Neural progenitor cell (in vitro differentiated cells): ENCODE measurements at regions not wholly inside any gene's neighbourhood (a gene's known extent, or its start where the extent isn't known, plus 50 kb on each side); places are given as distances from the start of the nearest gene placed in this dataset.
A peak's percentile ranks its signal among the peaks of the same experiment; 100 is the strongest.

Experiments
- DNase-seq: peaks from one replicate; pipeline ENCODE4 v3.0.0-alpha.2; 2016; ENCODE audit warnings: low spot score
- H2AFZ ChIP-seq: fragments of 200-600 bp; sonication (generic); replicated peaks from 2 replicates; pipeline ENCODE4 v1.6.1; 2016; ENCODE audit warnings: antibody characterized with exemption
- H3F3A ChIP-seq: fragments of 200-600 bp; sonication (generic); 2 replicates; pipeline ENCODE4 v1.6.1; 2016; ENCODE audit warnings: antibody characterized with exemption, low read depth
- H3K27ac ChIP-seq: fragments of 200-600 bp; sonication (generic); 2 replicates; pipeline ENCODE4 v1.5.1; 2016; ENCODE audit warnings: mild to moderate bottlenecking
- H3K27me3 ChIP-seq: fragments of 200-600 bp; sonication (generic); 2 replicates; pipeline ENCODE4 v1.6.1; 2016; ENCODE audit warnings: mild to moderate bottlenecking, moderate library complexity
- H3K36me3 ChIP-seq: fragments of 200-600 bp; sonication (generic); 2 replicates; pipeline ENCODE4 v1.5.1; 2016
- H3K4me1 ChIP-seq: fragments of 200-600 bp; sonication (generic); 2 replicates; pipeline ENCODE4 v1.6.1; 2016; ENCODE audit warnings: mixed run types
- H3K4me2 ChIP-seq: fragments of 200-600 bp; sonication (generic); 2 replicates; pipeline ENCODE4 v1.6.1; 2016
- H3K4me3 ChIP-seq: fragments of 200-600 bp; sonication (generic); 2 replicates; pipeline ENCODE4 v1.5.1; 2016
- H3K79me2 ChIP-seq: fragments of 200-600 bp; sonication (generic); 2 replicates; pipeline ENCODE4 v1.6.1; 2016; ENCODE audit warnings: low read depth
- H3K9ac ChIP-seq: fragments of 200-600 bp; sonication (generic); 2 replicates; pipeline ENCODE4 v1.6.1; 2016
- H3K9me3 ChIP-seq: fragments of 200-600 bp; sonication (generic); 2 replicates; pipeline ENCODE4 v1.5.1; 2016; ENCODE audit warnings: low read depth
- H4K20me1 ChIP-seq: fragments of 200-600 bp; sonication (generic); 2 replicates; pipeline ENCODE4 v1.6.1; 2016; ENCODE audit warnings: low read depth
- H3K27ac Mint-ChIP-seq: 3 replicates; pipeline ENCODE4 v1.8.0; 2021; ENCODE audit warnings: mixed read lengths
- H3K27me3 Mint-ChIP-seq: 2 replicates; pipeline ENCODE4 v1.8.0; 2022; ENCODE audit warnings: low read depth, mild to moderate bottlenecking, inconsistent platforms, moderate library complexity, mixed read lengths; ENCODE audit not compliant: insufficient read depth
- H3K36me3 Mint-ChIP-seq: 3 replicates; pipeline ENCODE4 v1.8.0; 2021; ENCODE audit warnings: mixed read lengths
- H3K4me1 Mint-ChIP-seq: 3 replicates; pipeline ENCODE4 v1.8.0; 2021; ENCODE audit warnings: mixed read lengths
- H3K4me3 Mint-ChIP-seq: 3 replicates; pipeline ENCODE4 v1.8.0; 2021; ENCODE audit warnings: mild to moderate bottlenecking, moderate library complexity, mixed read lengths
- H3K9me3 Mint-ChIP-seq: 3 replicates; pipeline ENCODE4 v1.8.0; 2020; ENCODE audit warnings: mixed read lengths
- CTCF ChIP-seq: fragments of 200-600 bp; sonication (generic); IDR thresholded peaks from 2 replicates; pipeline ENCODE4 v1.5.1; 2017; ENCODE audit warnings: antibody characterized with exemption, mild to moderate bottlenecking
- EZH2 ChIP-seq: fragments of 200-600 bp; sonication (generic); IDR thresholded peaks from 2 replicates; pipeline ENCODE4 v1.6.1; 2017; ENCODE audit warnings: antibody characterized with exemption, mild to moderate bottlenecking, moderate library complexity
- EZH2phosphoT487 ChIP-seq: fragments of 200-600 bp; sonication (generic); IDR thresholded peaks from 2 replicates; pipeline ENCODE4 v1.6.1; 2017; ENCODE audit warnings: antibody characterized with exemption

DNA sequence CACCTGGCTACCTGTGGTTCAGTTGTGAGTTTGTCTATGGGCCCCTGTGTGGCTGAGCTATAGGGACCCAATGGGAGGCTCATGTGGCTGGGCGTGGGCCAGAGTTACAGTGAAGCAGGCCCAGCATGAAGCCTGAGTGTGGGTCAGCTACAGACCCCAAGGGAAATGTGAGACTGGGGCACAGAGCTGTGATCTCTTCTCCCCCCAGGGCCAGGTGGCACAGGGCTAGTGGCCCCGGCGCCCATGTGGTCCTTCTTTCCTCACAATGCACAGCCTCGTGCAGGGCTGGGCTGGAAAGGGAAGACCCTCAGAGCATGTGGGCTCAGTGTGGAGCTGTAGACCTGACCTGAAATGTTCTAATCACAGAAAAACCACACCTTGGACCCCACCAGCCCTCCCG, 71.6 kb upstream of the NECTIN1 start:
- H3K27ac Mint-ChIP-seq: no peak overlapping the region
- no peaks in the 10 kb centered on the region for H3K36me3 Mint-ChIP-seq
- no peaks in the 10 kb centered on the region for H3K79me2 ChIP-seq
- no peak overlapping the region for H3K9ac ChIP-seq
- no peak overlapping the region for H2AFZ ChIP-seq
- peaks cover 42% of the 10 kb centered on the region for H3K4me1 Mint-ChIP-seq
- no peak overlapping the region for H3K4me2 ChIP-seq
- no peaks in the 10 kb centered on the region for H3K27me3 ChIP-seq
- H3K27me3 Mint-ChIP-seq: peaks cover 26% of the 10 kb centered on the region
- H3K9me3 ChIP-seq: no peaks in the 10 kb centered on the region
- no peaks in the 10 kb centered on the region for H3K9me3 Mint-ChIP-seq
- TF ChIP-seq EZH2phosphoT487: no peak
- TF ChIP-seq EZH2: no peak
- TF ChIP-seq CTCF: no peak
- no peaks in the 10 kb centered on the region for H3K36me3 ChIP-seq
- no peaks in the 10 kb centered on the region for H4K20me1 ChIP-seq
- H3K4me3 Mint-ChIP-seq: no peak overlapping the region
- H3K4me1 ChIP-seq: peaks cover 31% of the 10 kb centered on the region
- H3K27ac ChIP-seq: no peak overlapping the region
- no peak for DNase-seq
- H3F3A ChIP-seq: peaks cover 33% of the 10 kb centered on the region
- H3K4me3 ChIP-seq: no peak overlapping the region

DNA sequence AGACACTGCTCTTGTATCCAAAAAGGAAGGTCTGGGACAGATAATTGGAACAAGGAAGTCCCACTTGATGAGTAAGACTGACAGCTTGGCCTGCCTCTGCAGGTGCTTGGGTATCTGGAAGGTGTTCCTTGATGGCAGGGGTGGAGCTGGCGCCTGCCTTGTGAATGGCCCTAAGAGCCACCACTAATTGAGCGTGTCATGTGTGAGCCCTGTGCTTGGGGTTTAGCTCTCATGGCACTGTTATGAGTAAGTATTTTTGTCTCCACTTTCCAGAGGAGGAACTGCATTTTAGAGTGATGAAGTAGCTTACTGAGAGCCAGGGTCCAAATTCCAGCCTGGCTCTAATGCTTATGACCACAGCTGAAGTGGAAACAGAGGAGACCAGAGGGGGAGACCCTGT, 71.2 kb upstream of the NECTIN1 start:
- Histone ChIP-seq H3K36me3 (no peaks in the 10 kb centered on the region), H4K20me1 (no peaks in the 10 kb centered on the region), H3K4me1 (peaks cover 35% of the 10 kb centered on the region), H3K27ac (no peak overlapping the region), H2AFZ (no peak overlapping the region), H3K4me2 (no peak overlapping the region), H3F3A (peaks cover 38% of the 10 kb centered on the region), H3K4me3 (no peak overlapping the region), H3K9me3 (no peaks in the 10 kb centered on the region), H3K27me3 (peaks cover 3% of the 10 kb centered on the region), H3K79me2 (no peaks in the 10 kb centered on the region), H3K9ac (no peak overlapping the region)
- Mint-ChIP-seq H3K4me3 (no peak overlapping the region), H3K27me3 (peaks cover 28% of the 10 kb centered on the region), H3K9me3 (no peaks in the 10 kb centered on the region), H3K27ac (peak overlapping the region; percentile 9), H3K4me1 (peaks cover 44% of the 10 kb centered on the region), H3K36me3 (no peaks in the 10 kb centered on the region)
- TF ChIP-seq CTCF: no peak
- TF ChIP-seq EZH2phosphoT487: no peak
- no peak for TF ChIP-seq EZH2
- no peak for DNase-seq

DNA sequence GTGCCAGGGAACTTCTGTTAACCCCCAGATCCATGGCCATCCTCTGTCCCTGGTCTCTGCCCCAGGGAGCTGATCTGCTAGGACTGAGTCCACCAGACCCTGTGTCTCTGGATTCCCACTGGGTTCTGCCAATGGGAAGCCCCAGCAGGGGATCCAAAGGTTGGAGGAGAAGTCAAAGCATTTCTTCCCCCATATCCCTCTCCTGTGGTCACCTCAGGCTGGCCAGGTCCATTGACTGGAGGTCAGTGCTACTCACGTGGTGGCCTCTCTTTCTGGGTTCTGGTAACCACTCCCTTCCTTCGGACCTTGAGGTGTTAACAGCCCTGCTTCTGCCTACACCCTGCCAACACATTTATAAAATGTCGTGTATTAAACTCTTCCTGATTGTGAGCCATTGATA, 69.7 kb upstream of the NECTIN1 start:
- TF ChIP-seq CTCF (no peak), EZH2phosphoT487 (no peak), EZH2 (no peak)
- H3K36me3 ChIP-seq: no peaks in the 10 kb centered on the region
- peaks cover 18% of the 10 kb centered on the region for H3K27me3 ChIP-seq
- Mint-ChIP-seq H3K4me3 (no peak overlapping the region), H3K27ac (peak overlapping the region; percentile 2), H3K9me3 (no peaks in the 10 kb centered on the region), H3K36me3 (no peaks in the 10 kb centered on the region), H3K4me1 (peaks cover 57% of the 10 kb centered on the region), H3K27me3 (peaks cover 34% of the 10 kb centered on the region)
- no peak overlapping the region for H3K9ac ChIP-seq
- no peaks in the 10 kb centered on the region for H3K79me2 ChIP-seq
- no peak for DNase-seq
- H4K20me1 ChIP-seq: no peaks in the 10 kb centered on the region
- H3K4me2 ChIP-seq: peak overlapping the region; percentile 65
- no peak overlapping the region for H3K4me3 ChIP-seq
- no peaks in the 10 kb centered on the region for H3K9me3 ChIP-seq
- H3F3A ChIP-seq: peaks cover 40% of the 10 kb centered on the region
- H3K4me1 ChIP-seq: peaks cover 50% of the 10 kb centered on the region
- no peak overlapping the region for H2AFZ ChIP-seq
- H3K27ac ChIP-seq: no peak overlapping the region
